Mesothelial cell of epicardium (in vitro differentiated cells): ENCODE measurements at regions not wholly inside any gene's neighbourhood (a gene's known extent, or its start where the extent isn't known, plus 50 kb on each side); places are given as distances from the start of the nearest gene placed in this dataset.

Source experiments
- DNase-seq, 2 experiments: peaks; one replicate each; pipeline ENCODE4 v3.0.0; 2021; ENCODE audit warnings: low spot score in 2 of 2; ENCODE audit not compliant: unreplicated experiment in 2 of 2
- H3K27ac Mint-ChIP-seq: 2 replicates; pipeline ENCODE4 v1.8.0; 2021; ENCODE audit warnings: mixed read lengths
- H3K27me3 Mint-ChIP-seq: 2 replicates; pipeline ENCODE4 v1.8.0; 2021; ENCODE audit warnings: low read depth, mixed read lengths
- H3K36me3 Mint-ChIP-seq: 2 replicates; pipeline ENCODE4 v1.8.0; 2021; ENCODE audit warnings: mixed read lengths
- H3K4me1 Mint-ChIP-seq: 2 replicates; pipeline ENCODE4 v1.8.0; 2021; ENCODE audit warnings: mixed read lengths
- H3K4me3 Mint-ChIP-seq: 2 replicates; pipeline ENCODE4 v1.8.0; 2021; ENCODE audit warnings: mild to moderate bottlenecking, moderate library complexity, mixed read lengths
- H3K9me3 Mint-ChIP-seq: 2 replicates; pipeline ENCODE4 v1.8.0; 2021; ENCODE audit warnings: mixed read lengths
- TF ChIP-seq, protein P1 (sequence below): fragments of 200-600 bp; sonication (generic); IDR thresholded peaks from one replicate; pipeline ENCODE4 v1.5.0; 2021; ENCODE audit warnings: antibody characterized with exemption; ENCODE audit not compliant: unreplicated experiment

DNA sequence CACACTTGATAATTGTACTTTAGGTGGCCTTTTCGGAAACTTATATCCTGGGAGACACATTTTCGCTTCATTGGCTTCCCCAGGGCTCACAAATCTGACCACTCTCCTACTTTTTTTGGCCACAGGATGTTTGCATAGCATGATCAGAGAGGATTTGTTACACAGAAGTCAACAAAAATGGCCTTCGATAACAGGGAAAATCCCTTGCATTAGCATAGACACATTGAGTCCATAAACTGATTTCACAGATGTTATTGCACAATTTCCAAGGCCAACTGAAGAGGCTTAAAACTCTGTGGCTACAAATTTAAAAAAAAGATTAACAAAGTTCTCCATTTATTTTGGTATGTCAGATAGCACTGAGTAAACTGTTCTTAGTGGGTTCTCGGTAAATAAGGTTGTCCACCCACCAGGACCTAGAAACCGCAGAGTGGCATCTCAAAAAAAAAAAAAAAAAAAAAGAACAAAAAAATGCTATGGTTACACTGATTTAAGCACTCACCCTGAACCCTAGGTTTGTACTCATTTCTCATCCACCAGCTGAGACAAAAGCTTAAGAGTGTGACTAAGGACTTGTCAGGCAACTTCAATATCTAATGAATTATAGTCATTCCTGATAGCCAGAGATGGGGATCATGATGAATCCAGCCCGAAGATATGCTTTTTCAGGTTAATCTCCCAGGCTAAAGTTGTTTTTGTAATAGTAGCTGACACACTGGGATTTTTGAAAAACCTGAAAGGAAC lies 188.9 kb upstream of the SYNPR start:
- Mint-ChIP-seq H3K27me3 (peaks cover 54% of the 10 kb centered on the region), H3K9me3 (no peaks in the 10 kb centered on the region), H3K36me3 (no peaks in the 10 kb centered on the region), H3K4me3 (no peak overlapping the region), H3K4me1 (no peaks in the 10 kb centered on the region), H3K27ac (no peak overlapping the region)
- TF ChIP-seq, protein P1, sequence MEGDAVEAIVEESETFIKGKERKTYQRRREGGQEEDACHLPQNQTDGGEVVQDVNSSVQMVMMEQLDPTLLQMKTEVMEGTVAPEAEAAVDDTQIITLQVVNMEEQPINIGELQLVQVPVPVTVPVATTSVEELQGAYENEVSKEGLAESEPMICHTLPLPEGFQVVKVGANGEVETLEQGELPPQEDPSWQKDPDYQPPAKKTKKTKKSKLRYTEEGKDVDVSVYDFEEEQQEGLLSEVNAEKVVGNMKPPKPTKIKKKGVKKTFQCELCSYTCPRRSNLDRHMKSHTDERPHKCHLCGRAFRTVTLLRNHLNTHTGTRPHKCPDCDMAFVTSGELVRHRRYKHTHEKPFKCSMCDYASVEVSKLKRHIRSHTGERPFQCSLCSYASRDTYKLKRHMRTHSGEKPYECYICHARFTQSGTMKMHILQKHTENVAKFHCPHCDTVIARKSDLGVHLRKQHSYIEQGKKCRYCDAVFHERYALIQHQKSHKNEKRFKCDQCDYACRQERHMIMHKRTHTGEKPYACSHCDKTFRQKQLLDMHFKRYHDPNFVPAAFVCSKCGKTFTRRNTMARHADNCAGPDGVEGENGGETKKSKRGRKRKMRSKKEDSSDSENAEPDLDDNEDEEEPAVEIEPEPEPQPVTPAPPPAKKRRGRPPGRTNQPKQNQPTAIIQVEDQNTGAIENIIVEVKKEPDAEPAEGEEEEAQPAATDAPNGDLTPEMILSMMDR: no peak
- DNase-seq: no peak

DNA sequence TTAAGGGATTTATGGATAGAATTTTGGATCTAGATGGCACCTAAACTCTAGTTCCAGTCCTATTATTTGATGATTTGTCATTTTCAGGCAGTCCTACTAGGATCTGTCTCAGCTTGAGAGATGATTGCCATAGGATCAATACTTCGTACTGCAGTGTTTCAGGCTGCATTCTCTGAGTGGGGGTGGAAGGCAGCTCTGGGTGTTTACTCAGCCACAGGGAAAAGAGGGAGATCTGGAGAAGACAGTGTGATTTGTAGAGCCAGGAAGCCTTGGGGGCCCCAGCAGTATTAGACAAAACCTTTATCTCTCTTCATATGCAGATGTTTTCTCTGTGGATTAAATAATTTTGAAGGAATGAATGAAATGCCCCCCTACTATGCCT lies 188.4 kb upstream of the SYNPR start:
- no peak overlapping the region for H3K27ac Mint-ChIP-seq
- TF ChIP-seq, protein P1: no peak
- H3K36me3 Mint-ChIP-seq: no peaks in the 10 kb centered on the region
- H3K27me3 Mint-ChIP-seq: peaks cover 60% of the 10 kb centered on the region
- DNase-seq: no peak
- no peak overlapping the region for H3K4me3 Mint-ChIP-seq
- H3K4me1 Mint-ChIP-seq: no peaks in the 10 kb centered on the region
- H3K9me3 Mint-ChIP-seq: no peaks in the 10 kb centered on the region

GRCh38 chr3:63090656-63091055 lies 187.5 kb upstream of the SYNPR start:
- Mint-ChIP-seq H3K4me1 (no peaks in the 10 kb centered on the region), H3K27ac (no peak overlapping the region), H3K27me3 (peaks cover 63% of the 10 kb centered on the region), H3K9me3 (no peaks in the 10 kb centered on the region), H3K36me3 (no peaks in the 10 kb centered on the region), H3K4me3 (no peak overlapping the region)
- DNase-seq: no peak
- TF ChIP-seq, protein P1: no peak

DNA sequence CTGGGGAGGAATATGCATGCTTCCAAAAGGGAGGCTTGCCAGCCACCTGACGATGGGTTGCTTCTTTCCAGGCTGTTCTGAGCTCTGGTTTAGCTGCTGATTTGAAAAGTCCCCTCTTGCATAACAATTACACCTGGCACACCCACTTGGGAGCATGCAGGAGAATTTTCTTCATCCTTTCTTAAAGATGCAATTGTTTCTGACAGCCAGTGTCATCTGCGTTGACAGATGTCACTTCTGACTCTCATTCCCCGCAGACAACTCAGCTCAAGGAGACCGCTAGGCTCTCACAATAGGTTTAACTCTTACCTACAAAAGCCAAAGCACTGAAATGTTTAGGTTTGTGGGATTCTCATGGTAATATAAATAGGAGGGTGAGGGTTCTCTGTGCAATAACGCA lies 185.6 kb upstream of the SYNPR start:
- no peak for DNase-seq
- H3K4me3 Mint-ChIP-seq: no peak overlapping the region

DNA sequence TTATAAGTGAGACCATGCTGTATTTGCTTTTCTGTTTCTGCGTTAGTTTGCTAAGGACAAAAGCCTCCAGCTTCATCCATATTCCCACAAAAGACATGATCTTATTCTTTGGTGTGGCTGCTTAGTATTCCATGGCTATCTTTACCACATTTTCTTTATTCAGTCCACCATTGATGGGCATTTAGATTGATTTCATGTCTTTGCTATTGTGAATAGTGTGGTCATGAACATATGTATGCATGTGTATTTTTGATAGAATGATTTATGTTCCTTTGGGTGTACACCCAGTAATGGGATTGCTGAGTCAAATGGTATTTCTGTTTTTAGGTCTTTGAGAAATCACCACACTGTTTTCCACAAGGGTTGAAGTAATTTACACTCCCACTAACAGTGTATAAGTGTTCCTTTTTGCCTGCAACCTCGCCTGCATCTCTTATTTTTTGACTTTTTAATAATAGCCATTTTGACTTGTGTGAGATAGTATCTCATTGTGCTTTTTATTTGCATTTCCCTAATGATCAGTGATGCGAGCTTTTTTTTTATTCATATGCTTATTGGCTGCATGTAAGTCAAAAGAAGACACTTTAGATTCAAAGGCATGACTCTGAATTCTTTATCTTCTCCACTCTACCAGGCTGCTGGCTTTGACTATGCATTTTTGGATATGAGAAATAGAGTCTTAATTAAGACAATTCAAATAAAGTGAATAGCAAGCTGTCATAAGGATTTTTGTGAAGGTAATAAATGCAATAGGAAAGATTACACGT lies 183.3 kb upstream of the SYNPR start:
- peaks cover 69% of the 10 kb centered on the region for H3K27me3 Mint-ChIP-seq
- H3K9me3 Mint-ChIP-seq: no peaks in the 10 kb centered on the region
- TF ChIP-seq, protein P1: no peak
- DNase-seq: no peak
- no peaks in the 10 kb centered on the region for H3K36me3 Mint-ChIP-seq
- no peak overlapping the region for H3K27ac Mint-ChIP-seq
- no peaks in the 10 kb centered on the region for H3K4me1 Mint-ChIP-seq
- no peak overlapping the region for H3K4me3 Mint-ChIP-seq

More for the DNA sequence above, 185.6 kb upstream of the SYNPR start:
- H3K27me3 Mint-ChIP-seq: peaks cover 63% of the 10 kb centered on the region
- no peaks in the 10 kb centered on the region for H3K9me3 Mint-ChIP-seq
- TF ChIP-seq, protein P1: no peak
- no peaks in the 10 kb centered on the region for H3K36me3 Mint-ChIP-seq
- no peaks in the 10 kb centered on the region for H3K4me1 Mint-ChIP-seq
- no peak overlapping the region for H3K27ac Mint-ChIP-seq
